Smooth muscle cell of the brain vasculature (primary cell): ENCODE measurements at regions not wholly inside any gene's neighbourhood (a gene's known extent, or its start where the extent isn't known, plus 50 kb on each side); places are given as distances from the start of the nearest gene placed in this dataset.

Experiments
- DNase-seq: peaks from one replicate; pipeline ENCODE4 v3.0.0-alpha.2; 2012; ENCODE audit warnings: low read depth, low spot score

- DNase-seq = no peak
Observed at GRCh38 chr13:22001336-22001735, 330.5 kb downstream of the FGF9 start.

- no peak for DNase-seq
Observed at GRCh38 chr13:22002893-22003292, 332.0 kb downstream of the FGF9 start.

DNA sequence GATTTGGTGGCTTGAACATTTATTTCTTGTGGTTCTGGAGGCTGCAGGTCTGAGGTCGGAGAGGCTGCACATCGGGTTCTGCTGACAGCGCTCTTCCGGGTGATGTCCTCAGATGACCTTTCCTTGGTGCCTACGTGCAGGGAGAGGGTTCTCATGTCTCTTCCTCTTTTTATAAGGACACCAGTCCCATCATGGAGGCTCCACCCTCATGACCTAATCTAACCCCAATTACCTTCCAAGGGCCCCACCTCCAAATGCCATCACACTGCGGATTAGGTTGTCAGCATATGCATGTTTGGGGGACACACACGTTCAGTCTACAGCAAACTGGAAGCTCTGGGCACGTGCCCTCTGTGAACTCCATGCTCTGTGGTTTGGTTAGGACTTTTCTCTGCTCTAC is 338.6 kb downstream of the FGF9 start:
- DNase-seq = no peak

DNA sequence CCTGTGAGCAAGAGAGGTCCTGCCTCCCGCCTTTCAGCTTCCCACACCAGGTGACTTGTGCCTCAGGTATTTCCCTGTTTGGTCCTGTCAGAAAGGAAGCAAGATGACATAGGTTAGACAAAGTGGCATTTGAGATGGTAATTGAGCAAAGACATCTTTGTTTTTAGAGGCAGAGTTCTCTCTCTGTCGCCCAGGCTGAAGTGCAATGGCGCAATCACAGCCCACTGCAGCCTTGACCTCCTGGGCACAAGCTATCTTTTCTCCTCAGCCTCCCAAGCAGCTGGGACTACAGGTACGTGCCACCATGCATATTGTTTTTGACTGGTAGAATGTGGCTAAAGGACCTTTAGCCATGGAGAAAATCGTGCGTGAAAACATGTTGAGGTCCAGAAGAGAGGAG is 339.1 kb downstream of the FGF9 start:
- DNase-seq = no peak

DNA sequence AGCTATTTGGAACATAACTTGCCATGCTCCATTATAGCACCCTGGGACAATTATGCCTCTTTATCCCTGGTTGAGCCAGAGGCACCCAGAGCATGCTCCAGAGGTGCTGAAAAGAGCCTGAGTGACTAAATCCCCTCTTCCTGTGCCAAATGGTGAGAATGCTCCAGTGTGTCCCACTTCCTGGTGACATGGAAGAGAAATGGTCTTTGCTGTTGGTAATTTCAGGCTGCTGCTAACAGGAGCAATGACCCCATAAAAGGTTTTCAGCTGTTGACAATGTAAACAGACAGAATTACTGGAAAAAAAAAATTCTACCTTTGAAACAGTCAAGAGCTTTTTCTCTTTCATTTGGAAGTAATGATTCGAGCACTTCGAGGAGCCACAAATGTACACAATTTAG is 341.8 kb downstream of the FGF9 start:
- DNase-seq = no peak

DNA sequence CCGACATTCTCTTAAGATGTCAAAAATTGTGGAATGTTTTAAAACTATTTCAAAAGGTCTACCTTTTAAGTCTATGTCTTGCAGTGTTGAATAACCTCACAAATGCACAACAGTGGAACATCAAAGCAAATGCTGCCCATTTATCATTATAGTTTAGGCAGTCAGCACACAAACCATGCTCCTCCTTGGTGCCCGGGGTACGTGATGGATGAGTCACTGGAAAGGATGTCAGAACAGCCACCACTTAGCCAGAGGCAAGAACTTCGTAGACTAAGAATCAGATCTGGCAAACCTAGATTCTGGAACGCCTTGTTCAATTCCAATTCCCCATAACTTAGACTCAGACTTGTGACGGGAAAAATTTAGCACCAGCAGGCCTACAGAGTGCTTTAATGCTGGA is 343.6 kb downstream of the FGF9 start:
- no peak for DNase-seq

DNA sequence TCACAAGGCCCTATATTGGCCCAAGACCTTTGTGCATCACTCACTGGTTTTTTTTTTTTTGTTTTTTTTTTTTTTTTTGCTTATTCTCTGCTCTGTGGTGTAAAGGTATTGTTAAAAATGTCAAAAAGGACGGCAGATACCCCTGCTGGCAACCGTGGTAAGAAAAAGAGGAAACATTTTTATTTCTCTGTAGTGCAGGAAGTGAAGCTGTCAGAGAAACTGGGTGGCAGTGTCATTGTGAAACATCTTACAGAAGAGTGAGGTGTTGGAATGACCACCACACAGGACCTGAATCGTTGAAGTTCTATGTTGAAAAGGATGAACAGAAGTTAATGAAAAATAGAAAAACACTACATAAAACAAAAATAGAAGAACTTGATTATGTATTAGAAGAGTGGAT is 346.4 kb downstream of the FGF9 start:
- no peak for DNase-seq

DNA sequence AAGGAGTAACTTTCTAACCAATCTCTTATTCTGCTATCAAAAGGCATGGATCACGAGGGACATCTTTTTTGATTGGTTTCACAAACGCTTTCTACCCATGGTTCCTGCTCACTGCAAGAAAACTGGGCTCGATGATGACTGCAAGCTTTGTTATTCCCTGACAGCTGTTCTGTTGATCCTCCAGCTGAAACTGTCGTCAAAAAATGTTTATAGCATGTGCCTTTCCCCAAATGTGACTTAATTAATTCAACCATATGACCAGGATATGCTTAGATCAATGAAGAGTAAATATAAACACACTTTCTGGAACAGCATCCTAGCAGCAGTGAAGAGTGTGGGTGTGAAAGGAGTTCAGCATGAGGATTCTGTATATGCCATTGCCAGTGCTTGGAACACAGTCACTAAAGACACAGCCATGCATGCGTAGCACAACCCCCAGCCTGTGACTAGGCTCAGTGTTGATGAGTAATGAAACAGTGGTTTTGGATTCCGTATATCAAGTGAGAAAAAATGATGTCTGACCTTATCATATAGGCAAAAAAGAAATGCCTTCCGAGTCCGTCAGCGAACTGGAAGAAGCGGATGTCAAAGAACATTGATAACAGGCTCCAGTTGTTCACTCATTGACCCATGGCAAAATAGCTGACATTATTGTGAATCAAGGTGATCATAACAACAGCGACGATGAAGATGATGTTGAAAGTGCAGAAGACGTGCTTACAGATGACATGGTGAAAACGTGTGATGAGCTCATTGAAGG is 347.4 kb downstream of the FGF9 start:
- no peak for DNase-seq

DNA sequence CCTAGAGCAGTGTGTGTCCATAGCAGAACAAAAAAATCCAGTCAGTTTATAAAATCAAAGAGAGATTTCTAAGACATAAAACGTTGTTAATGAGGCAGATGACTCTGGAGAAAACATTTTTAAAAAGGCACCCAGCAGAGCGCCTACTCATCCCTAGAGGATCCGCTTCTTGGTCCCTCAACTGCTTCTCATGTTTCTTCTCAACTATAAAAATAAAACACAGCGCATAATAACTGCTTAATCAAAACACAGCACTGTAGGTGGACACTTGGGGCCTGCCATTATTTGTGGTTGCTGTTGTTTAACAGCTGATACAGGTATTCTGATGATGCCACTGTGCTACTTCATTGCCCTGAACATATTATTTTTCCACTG is 347.9 kb downstream of the FGF9 start:
- DNase-seq = no peak

GRCh38 chr13:22024381-22024994 is 353.6 kb downstream of the FGF9 start:
- DNase-seq = no peak

GRCh38 chr13:22027566-22027965 is 356.7 kb downstream of the FGF9 start:
- DNase-seq = no peak

- DNase-seq = no peak
Observed at GRCh38 chr13:22028831-22029230, 358.0 kb downstream of the FGF9 start.

GRCh38 chr13:22030321-22030720 is 359.4 kb downstream of the FGF9 start:
- DNase-seq = no peak

DNA sequence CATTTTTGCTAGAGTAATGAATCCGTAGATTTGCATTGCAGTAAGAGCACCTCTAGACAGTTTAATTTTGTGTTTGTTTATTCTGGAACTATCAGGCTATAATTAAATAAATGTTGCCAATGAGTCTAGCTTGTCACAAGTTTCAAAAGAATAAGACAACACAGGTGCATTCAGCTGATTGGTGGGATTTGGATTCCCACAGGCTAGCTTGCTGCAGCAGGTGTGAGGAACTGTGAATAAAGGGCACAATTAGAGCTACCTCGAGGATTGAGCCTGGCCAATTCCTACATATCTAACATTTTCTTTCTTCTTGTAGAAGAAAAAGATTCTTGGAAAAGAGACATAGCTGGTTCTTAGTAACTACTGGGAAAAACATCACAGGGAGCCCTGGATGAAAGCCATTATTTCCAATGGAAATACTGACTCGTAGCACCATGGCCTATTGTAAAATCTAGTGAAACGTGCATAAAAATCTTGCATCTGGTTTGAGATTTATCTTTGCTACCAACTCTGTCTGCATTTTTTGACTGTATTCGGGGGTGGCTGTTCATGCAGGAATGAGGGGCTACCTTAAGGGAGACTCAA is 360.9 kb downstream of the FGF9 start:
- no peak for DNase-seq

DNA sequence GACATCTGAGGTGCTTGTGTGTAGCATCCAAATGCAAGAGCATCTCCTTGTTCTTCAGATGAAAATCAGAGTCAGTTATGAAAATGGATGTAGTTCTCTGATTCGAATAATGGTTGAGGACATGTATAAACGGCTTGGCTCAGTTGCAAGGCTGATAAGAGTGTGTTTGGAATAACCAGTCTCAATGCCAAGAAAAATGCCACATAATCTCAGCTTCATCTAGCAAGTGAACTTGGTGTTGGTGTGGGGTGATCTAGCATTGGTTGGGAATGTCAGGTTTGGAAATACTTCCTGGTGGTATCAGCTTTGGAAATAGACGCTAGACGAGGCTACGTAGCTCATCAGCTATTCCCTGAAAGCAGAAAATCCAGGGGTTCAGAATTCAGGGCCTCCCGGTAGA is 362.0 kb downstream of the FGF9 start:
- DNase-seq = no peak

GRCh38 chr13:22039961-22040360 is 369.1 kb downstream of the FGF9 start:
- DNase-seq = no peak

DNA sequence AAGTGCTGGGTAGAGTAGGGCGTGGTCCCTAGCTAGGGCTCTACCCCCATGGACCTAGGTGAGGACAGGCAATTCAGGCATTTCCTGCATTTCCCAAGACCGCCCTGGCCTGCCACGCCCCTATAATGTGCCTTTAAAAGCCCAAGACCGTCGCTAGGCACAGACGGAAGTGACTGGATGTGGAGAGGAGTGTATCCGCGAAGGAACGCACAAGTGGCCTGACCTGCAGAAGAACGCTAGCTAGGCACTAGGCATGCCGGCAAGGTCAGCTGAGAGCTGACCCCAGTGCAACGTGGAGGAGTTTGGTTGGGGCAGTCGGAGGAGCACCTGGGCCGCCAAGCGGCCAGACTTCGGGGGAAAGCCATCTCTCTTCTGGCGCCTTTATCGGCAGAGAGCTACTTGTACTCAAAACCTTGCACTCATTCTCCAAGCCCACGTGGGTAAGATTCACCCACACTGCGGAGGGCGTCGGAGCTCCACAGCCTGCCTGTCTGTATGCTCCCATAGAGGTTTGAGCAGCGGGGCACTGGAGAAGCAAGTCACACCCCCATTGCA is 370.0 kb downstream of the FGF9 start:
- no peak for DNase-seq

- no peak for DNase-seq
Observed at GRCh38 chr13:22041741-22042140, 370.9 kb downstream of the FGF9 start.

DNA sequence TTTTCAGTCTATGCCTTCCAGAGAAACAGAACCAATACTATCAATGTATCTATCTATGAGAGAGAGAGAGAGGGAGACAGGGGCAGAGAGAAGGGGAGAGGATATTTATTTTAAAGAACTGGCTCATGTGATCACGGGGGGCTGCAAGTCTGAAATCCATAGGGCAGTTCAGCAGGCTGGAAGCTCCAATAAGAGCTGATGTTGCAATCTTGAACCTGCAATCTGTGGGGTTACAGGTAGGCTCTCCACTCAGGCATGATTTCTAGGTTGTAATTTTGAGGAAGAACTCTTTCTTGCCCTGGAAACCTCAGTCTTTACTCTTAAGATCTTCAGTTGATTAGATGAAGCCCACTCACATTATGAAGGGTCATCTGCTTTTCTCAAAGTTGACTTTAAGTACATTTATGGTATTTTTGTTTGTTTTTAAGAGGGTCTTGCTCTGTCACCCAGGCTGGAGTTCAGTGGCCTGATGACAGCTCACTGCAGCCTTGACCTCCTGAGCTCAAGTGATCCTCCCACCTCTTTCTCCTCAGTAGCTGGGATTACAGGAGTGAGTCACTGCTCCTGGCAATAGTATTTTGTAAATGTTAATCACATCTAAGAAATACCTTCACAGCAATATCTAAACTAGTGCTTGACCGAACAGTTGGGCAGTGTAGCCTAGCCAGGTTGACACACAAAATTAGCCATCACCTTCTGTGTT is 376.4 kb downstream of the FGF9 start:
- no peak for DNase-seq

DNA sequence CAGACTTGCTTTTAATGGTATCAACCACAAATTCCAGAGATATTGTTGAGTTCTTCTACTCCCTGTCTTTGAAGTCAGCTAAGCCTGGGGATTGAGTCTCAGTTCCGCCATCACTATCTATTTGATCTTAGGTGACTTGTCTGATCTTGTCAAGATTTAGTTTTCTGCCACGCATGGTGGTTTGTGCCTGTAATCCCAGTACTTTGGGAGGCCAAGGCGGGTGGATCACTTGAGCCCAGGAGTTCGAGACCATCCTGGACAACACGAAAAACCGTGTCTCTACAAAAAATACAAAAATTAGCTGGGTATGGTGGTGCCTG is 376.9 kb downstream of the FGF9 start:
- DNase-seq = no peak

DNA sequence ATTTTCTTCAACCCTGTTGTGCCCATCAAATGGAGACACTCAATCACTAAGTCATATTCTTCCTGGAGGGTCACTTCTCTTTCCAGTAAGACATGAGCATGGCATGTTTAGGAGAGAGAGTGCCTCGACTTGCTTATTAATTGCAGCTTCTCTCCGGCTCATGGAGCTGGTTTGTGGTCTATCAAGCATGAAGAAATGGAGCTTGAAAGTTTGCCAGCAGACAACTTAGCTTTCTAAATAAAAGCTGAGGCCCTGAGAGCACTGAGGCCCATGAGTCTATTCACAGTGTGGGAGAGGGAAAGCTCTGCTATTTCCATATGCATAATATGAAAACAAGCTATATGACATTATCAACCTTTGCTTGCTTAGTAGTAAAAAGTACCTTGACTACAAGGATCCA is 378.5 kb downstream of the FGF9 start:
- DNase-seq = no peak

DNA sequence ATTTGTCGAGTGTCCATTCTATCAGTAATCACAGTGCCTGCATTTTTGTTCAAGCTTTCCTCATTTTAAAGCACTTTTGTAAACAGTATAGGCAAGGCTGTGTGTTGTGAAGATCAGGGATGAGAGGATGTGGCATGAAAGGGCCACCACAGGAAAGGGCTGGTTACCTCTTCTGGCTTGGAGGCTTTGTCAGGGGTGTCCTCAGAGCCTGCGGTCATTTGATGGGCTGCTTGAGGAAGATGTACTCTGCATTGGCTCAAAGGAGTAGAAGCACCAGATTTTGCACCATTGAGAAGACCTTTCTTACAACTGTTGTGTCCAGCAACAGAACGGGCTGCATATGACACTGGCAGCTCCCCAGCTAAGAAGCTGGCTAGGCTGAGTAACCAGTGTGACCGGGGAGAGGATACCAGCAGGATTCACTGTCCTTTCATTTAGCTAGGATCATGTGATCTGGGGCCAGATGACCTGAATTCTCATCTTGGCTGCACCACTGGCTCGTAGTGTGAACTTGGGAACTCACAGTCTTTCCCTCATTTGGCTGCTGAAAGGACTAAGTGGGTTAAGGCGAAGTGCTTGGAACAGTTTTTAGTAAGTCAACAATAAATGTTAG is 380.2 kb downstream of the FGF9 start:
- no peak for DNase-seq
